ENCODE measurements at regions not wholly inside any gene's neighbourhood (a gene's known extent, or its start where the extent isn't known, plus 50 kb on each side); places are given as distances from the start of the nearest gene placed in this dataset.

GRCh38 chr2:174697255-174697654 is 67.0 kb downstream of the CHRNA1 start:
- H3K27ac ChIP-seq, result no peak overlapping the region
- DNase-seq, result peak; percentile 66
- no peaks in the 10 kb centered on the region for H3K36me3 ChIP-seq
- no peaks in the 10 kb centered on the region for H3K9me3 ChIP-seq (ENCODE audit: severe bottlenecking)
- TF ChIP-seq CTCF (IDR thresholded peaks at IDR 0.05; ENCODE audit: low read depth, low read length), result peak; percentile 91
- H3K4me3 ChIP-seq (ENCODE audit: low read depth, low read length), result no peak overlapping the region
- H3K27me3 ChIP-seq (ENCODE audit: insufficient read depth, low read depth, severe bottlenecking), result peaks cover 3% of the 10 kb centered on the region

- Histone ChIP-seq H3K27me3 (ENCODE audit: insufficient read depth, low read depth, severe bottlenecking) (peaks cover 3% of the 10 kb centered on the region), H3K27ac (no peak overlapping the region), H3K9me3 (ENCODE audit: severe bottlenecking) (no peaks in the 10 kb centered on the region), H3K4me3 (ENCODE audit: low read depth, low read length) (no peak overlapping the region), H3K36me3 (no peaks in the 10 kb centered on the region)
- TF ChIP-seq CTCF (IDR thresholded peaks at IDR 0.05; ENCODE audit: low read depth, low read length), result no peak
- no peak for DNase-seq
Observed at GRCh38 chr2:174694920-174695319, 69.4 kb downstream of the CHRNA1 start.

GRCh38 chr2:174694196-174694878 is 69.9 kb downstream of the CHRNA1 start:
- H3K36me3 ChIP-seq, result no peaks in the 10 kb centered on the region
- DNase-seq, result no peak
- no peaks in the 10 kb centered on the region for H3K9me3 ChIP-seq (ENCODE audit: severe bottlenecking)
- TF ChIP-seq CTCF (IDR thresholded peaks at IDR 0.05; ENCODE audit: low read depth, low read length), result no peak
- H3K27me3 ChIP-seq (ENCODE audit: insufficient read depth, low read depth, severe bottlenecking), result peaks cover 3% of the 10 kb centered on the region
- no peak overlapping the region for H3K27ac ChIP-seq
- H3K4me3 ChIP-seq (ENCODE audit: low read depth, low read length), result no peak overlapping the region

GRCh38 chr2:174693344-174693743 is 70.9 kb downstream of the CHRNA1 start:
- H3K27me3 ChIP-seq (ENCODE audit: insufficient read depth, low read depth, severe bottlenecking), result peaks cover 3% of the 10 kb centered on the region
- H3K27ac ChIP-seq, result no peak overlapping the region
- no peak overlapping the region for H3K4me3 ChIP-seq (ENCODE audit: low read depth, low read length)
- DNase-seq, result no peak
- H3K36me3 ChIP-seq, result no peaks in the 10 kb centered on the region
- H3K9me3 ChIP-seq (ENCODE audit: severe bottlenecking), result no peaks in the 10 kb centered on the region
- no peak for TF ChIP-seq CTCF (IDR thresholded peaks at IDR 0.05; ENCODE audit: low read depth, low read length)

GRCh38 chr2:174692256-174692919 is 71.9 kb downstream of the CHRNA1 start:
- no peak for TF ChIP-seq CTCF (IDR thresholded peaks at IDR 0.05; ENCODE audit: low read depth, low read length)
- DNase-seq, result no peak
- Histone ChIP-seq H3K9me3 (ENCODE audit: severe bottlenecking) (no peaks in the 10 kb centered on the region), H3K27ac (no peak overlapping the region), H3K4me3 (ENCODE audit: low read depth, low read length) (no peak overlapping the region), H3K27me3 (ENCODE audit: insufficient read depth, low read depth, severe bottlenecking) (peaks cover 3% of the 10 kb centered on the region), H3K36me3 (no peaks in the 10 kb centered on the region)
